SU-DHL-6 (cell line): ENCODE measurements at regions not wholly inside any gene's neighbourhood (a gene's known extent, or its start where the extent isn't known, plus 50 kb on each side); places are given as distances from the start of the nearest gene placed in this dataset.

Experiments used
- H2AFZ ChIP-seq: fragments of 200-600 bp; sonication (generic); 2 replicates; pipeline ENCODE4 v1.6.1; 2014; ENCODE audit warnings: low read depth, mild to moderate bottlenecking, moderate library complexity, mixed read lengths, antibody characterized with exemption, low read length; ENCODE audit not compliant: severe bottlenecking
- H3F3A ChIP-seq: fragments of 200-600 bp; shearing (Covaris generic); 2 replicates; pipeline ENCODE4 v1.6.0; 2016; ENCODE audit warnings: antibody characterized with exemption, mild to moderate bottlenecking; ENCODE audit not compliant: insufficient read depth
- H3K27ac ChIP-seq: fragments of 200-600 bp; sonication (generic); 2 replicates; pipeline ENCODE4 v1.5.1; 2016; ENCODE audit warnings: low read depth, mild to moderate bottlenecking, low read length, moderate library complexity, mixed read lengths
- H3K27me3 ChIP-seq: fragments of 200-600 bp; sonication (generic), shearing (Covaris generic); 2 replicates; pipeline ENCODE4 v1.6.0; 2014; ENCODE audit warnings: mild to moderate bottlenecking, low read length
- H3K36me3 ChIP-seq: fragments of 200-600 bp; sonication (generic); 2 replicates; pipeline ENCODE4 v1.6.1; 2014; ENCODE audit warnings: mild to moderate bottlenecking, low read length, mixed read lengths
- H3K4me2 ChIP-seq: fragments of 300-600, 200-600 bp; shearing (Covaris generic), sonication (generic); 2 replicates; pipeline ENCODE4 v1.6.0; 2014; ENCODE audit warnings: low read length, low read depth, mild to moderate bottlenecking; ENCODE audit not compliant: poor library complexity, severe bottlenecking
- H3K4me3 ChIP-seq: fragments of 200-600 bp; sonication (generic); 2 replicates; pipeline ENCODE4 v1.5.1; 2014; ENCODE audit warnings: antibody characterized with exemption, low read length, mild to moderate bottlenecking, mixed read lengths; ENCODE audit not compliant: insufficient read depth, poor library complexity, severe bottlenecking
- H3K79me2 ChIP-seq: fragments of 200-600 bp; sonication (generic); 2 replicates; pipeline ENCODE4 v1.6.1; 2014; ENCODE audit warnings: mild to moderate bottlenecking, low read length, moderate library complexity; ENCODE audit not compliant: insufficient read depth
- H3K9ac ChIP-seq: fragments of 200-600 bp; sonication (generic); 2 replicates; pipeline ENCODE4 v1.7.0; 2014; ENCODE audit warnings: mild to moderate bottlenecking, low read length
- H3K9me2 ChIP-seq: fragments of 200-600 bp; sonication (generic); replicated peaks from 2 replicates; pipeline ENCODE4 v1.6.1; 2014; ENCODE audit warnings: low read length; ENCODE audit not compliant: insufficient read depth
- H3K9me3 ChIP-seq: fragments of 200-600 bp; sonication (generic); 2 replicates; pipeline ENCODE4 v1.6.1; 2014; ENCODE audit warnings: low read length, mixed read lengths; ENCODE audit not compliant: insufficient read depth
- H4K20me1 ChIP-seq: fragments of 200-600 bp; sonication (generic); 2 replicates; pipeline ENCODE4 v1.6.1; 2014; ENCODE audit warnings: low read depth, mild to moderate bottlenecking, antibody characterized with exemption, low read length, moderate library complexity, mixed read lengths
- CTCF ChIP-seq: fragments of 200-600 bp; sonication (generic); IDR thresholded peaks from one replicate; pipeline ENCODE4 v1.5.1; 2017; ENCODE audit warnings: antibody characterized with exemption, mild to moderate bottlenecking, low read length, moderate library complexity; ENCODE audit not compliant: insufficient read depth, poor library complexity, severe bottlenecking
- EZH2phosphoT487 ChIP-seq: fragments of 200-600 bp; sonication (generic), shearing (Covaris generic); conservative IDR thresholded peaks from 2 replicates; pipeline ENCODE4 v1.6.1; 2018; ENCODE audit warnings: mild to moderate bottlenecking, antibody characterized with exemption, low read length, moderate library complexity, mixed read lengths

GRCh38 chr7:113440173-113440572, 321.8 kb upstream of the SMIM30 start:
- TF ChIP-seq EZH2phosphoT487 (no peak), CTCF (no peak)
- Histone ChIP-seq H3K27ac (no peak overlapping the region), H3K9ac (no peak overlapping the region), H3K4me3 (no peak overlapping the region), H4K20me1 (no peaks in the 10 kb centered on the region), H3F3A (no peaks in the 10 kb centered on the region), H3K9me3 (no peaks in the 10 kb centered on the region), H3K4me2 (no peak overlapping the region), H3K27me3 (no peaks in the 10 kb centered on the region), H3K79me2 (no peaks in the 10 kb centered on the region), H2AFZ (no peak overlapping the region), H3K36me3 (no peaks in the 10 kb centered on the region), H3K9me2 (no peaks in the 10 kb centered on the region)

DNA sequence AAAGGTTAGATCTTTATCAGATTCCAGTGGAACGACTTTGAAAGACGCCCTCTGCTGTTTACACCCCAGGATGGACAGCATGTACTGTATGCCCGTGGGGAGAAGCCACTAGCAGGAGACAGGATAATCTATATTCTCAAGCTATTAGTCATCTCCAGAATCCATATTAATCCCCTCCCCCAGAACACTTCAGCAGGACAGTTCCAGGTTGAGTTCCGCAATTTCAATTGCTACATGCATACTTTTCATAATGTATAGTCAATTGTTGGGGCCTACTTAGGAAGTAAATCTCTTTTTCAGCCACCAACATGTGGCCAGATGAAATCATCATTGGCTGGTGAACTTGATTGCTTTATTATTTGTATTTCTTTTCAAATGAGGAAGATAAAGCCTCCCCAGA, 313.1 kb upstream of the SMIM30 start:
- no peaks in the 10 kb centered on the region for H3F3A ChIP-seq
- H3K27ac ChIP-seq: no peak overlapping the region
- no peaks in the 10 kb centered on the region for H3K79me2 ChIP-seq
- H3K9ac ChIP-seq: no peak overlapping the region
- H3K27me3 ChIP-seq: no peaks in the 10 kb centered on the region
- no peak overlapping the region for H2AFZ ChIP-seq
- no peaks in the 10 kb centered on the region for H3K9me2 ChIP-seq
- H3K9me3 ChIP-seq: no peaks in the 10 kb centered on the region
- H4K20me1 ChIP-seq: no peaks in the 10 kb centered on the region
- H3K4me3 ChIP-seq: no peak overlapping the region
- TF ChIP-seq EZH2phosphoT487 (no peak), CTCF (no peak)
- no peaks in the 10 kb centered on the region for H3K36me3 ChIP-seq
- no peak overlapping the region for H3K4me2 ChIP-seq

DNA sequence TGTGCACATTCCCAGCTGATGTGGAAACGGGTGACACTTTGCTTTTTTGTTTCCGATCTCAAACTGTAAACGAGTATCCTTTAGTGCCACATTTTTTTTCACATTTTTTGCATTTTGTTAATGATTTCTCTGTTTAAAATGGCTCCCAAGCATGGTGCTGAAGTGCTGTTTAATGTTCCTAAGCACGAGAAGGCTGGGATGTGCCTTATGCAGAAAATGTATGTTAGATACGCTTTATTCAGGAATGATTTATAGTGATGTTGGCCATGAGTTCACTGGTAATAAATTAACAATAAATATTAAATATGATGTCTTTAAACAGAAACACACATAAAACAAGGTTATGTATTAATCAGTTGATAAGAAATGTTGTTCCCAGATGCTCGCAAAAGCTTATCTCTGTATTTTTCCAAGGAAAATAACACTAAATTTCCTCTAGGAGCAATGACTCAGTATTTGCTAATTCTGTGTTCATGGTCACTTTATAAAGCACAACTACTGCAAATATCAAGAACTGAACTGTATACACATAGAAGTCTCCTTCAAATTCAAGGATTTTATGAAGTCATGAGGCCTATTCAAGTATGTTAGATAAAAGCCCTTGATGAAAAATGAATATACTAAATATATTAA, 305.9 kb upstream of the SMIM30 start:
- no peaks in the 10 kb centered on the region for H3K27me3 ChIP-seq
- no peak overlapping the region for H2AFZ ChIP-seq
- no peak overlapping the region for H3K4me3 ChIP-seq
- no peaks in the 10 kb centered on the region for H3K9me3 ChIP-seq
- no peaks in the 10 kb centered on the region for H4K20me1 ChIP-seq
- no peak for TF ChIP-seq EZH2phosphoT487
- no peak for TF ChIP-seq CTCF
- H3F3A ChIP-seq: no peaks in the 10 kb centered on the region
- H3K27ac ChIP-seq: no peak overlapping the region
- no peaks in the 10 kb centered on the region for H3K36me3 ChIP-seq
- no peak overlapping the region for H3K9ac ChIP-seq
- no peaks in the 10 kb centered on the region for H3K79me2 ChIP-seq
- H3K4me2 ChIP-seq: no peak overlapping the region
- H3K9me2 ChIP-seq: no peaks in the 10 kb centered on the region
